ENCODE measurements at regions not wholly inside any gene's neighbourhood (a gene's known extent, or its start where the extent isn't known, plus 50 kb on each side); places are given as distances from the start of the nearest gene placed in this dataset.

DNA sequence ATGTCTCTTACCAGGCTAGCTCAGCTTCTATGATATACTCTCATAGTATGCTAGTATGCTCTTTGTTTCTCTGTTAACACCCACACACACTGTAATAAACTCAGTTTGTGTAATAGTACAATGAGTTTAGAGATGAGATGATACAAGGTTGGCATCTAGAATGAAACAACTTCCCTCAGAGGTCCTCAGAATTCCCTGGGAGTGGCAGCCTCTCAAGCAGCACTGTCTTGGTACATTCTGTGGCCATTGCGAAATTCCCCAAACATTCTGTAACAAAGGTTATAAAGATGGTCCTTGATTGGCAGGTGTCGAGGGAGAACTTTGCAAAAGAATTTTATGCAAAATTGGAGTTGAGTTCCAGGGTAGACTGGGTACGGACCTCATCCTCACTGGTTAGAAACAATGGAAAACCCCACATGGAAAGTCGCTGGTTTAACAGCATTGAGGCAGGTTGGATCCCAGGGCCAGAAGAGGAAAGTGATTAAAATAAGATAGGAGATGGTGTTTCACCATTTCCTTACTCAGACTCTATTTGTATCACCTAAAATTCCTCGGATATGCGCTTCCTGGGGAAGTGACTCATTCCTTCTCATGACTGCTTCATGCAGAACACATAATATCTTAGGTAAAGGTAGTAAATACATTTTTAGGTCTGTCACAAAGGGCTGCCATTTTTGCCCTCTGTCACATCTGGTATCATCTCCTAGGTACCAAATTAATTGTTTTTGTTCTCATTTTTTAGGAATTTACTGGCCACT, 657.8 kb downstream of the SORCS1 start:
- Histone ChIP-seq H3K36me3 (no peaks in the 10 kb centered on the region), H3K27me3 (no peaks in the 10 kb centered on the region), H3K4me3 (ENCODE audit: low read depth, low read length) (no peak overlapping the region), H3K9me3 (no peaks in the 10 kb centered on the region), H3K4me1 (no peaks in the 10 kb centered on the region)
- DNase-seq: no peak
- no peak for TF ChIP-seq CTCF (IDR thresholded peaks at IDR 0.05; ENCODE audit: low read depth, low read length)

DNA sequence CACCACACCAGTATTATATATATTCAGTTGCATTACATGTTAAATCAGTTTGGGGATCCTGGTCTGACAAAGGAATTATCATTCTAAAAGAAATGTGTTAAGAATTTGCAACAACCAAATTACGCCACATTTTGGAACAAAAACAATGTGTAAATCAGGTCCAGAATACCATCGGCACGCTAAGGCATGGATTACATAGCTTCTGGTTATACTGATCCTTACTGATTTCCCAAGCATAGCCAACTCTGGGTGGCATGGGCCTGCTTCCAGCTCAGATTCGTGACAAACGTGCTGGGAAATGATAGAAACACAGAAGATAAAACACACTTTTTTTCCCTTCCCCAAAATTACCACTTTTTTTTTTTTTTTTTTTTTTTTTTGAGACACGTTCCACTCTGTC, 660.0 kb downstream of the SORCS1 start:
- no peaks in the 10 kb centered on the region for H3K9me3 ChIP-seq
- TF ChIP-seq CTCF (IDR thresholded peaks at IDR 0.05; ENCODE audit: low read depth, low read length): no peak
- no peaks in the 10 kb centered on the region for H3K27me3 ChIP-seq
- DNase-seq: no peak
- H3K4me3 ChIP-seq (ENCODE audit: low read depth, low read length): no peak overlapping the region
- no peaks in the 10 kb centered on the region for H3K4me1 ChIP-seq
- H3K36me3 ChIP-seq: no peaks in the 10 kb centered on the region

DNA sequence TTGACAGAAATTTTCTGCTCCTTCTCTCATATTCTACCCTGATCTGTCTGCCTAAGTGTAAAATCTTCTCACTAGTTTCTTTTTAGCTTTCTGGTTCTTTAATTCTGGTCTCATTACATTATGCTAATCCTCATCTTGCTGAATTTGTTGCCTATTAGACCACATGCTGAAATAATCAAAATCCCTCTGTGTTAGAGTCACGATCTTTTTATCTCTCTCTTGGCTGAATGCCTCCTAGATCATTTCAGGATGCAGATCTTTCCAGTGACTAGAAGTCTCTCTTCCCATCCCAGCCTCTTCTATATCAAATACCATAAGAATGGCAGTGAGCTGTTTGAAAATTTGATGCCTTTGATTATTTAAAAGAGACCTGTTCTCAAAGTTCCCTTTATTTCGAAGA, 661.9 kb downstream of the SORCS1 start:
- no peak overlapping the region for H3K4me3 ChIP-seq (ENCODE audit: low read depth, low read length)
- TF ChIP-seq CTCF (IDR thresholded peaks at IDR 0.05; ENCODE audit: low read depth, low read length): no peak
- H3K9me3 ChIP-seq: no peaks in the 10 kb centered on the region
- H3K36me3 ChIP-seq: no peaks in the 10 kb centered on the region
- no peaks in the 10 kb centered on the region for H3K27me3 ChIP-seq
- no peaks in the 10 kb centered on the region for H3K4me1 ChIP-seq
- no peak for DNase-seq

GRCh38 chr10:106500925-106501525, 663.5 kb downstream of the SORCS1 start:
- Histone ChIP-seq H3K4me3 (ENCODE audit: low read depth, low read length) (no peak overlapping the region), H3K9me3 (no peaks in the 10 kb centered on the region), H3K27me3 (no peaks in the 10 kb centered on the region), H3K36me3 (no peaks in the 10 kb centered on the region), H3K4me1 (no peaks in the 10 kb centered on the region)
- no peak for TF ChIP-seq CTCF (IDR thresholded peaks at IDR 0.05; ENCODE audit: low read depth, low read length)
- DNase-seq: no peak

DNA sequence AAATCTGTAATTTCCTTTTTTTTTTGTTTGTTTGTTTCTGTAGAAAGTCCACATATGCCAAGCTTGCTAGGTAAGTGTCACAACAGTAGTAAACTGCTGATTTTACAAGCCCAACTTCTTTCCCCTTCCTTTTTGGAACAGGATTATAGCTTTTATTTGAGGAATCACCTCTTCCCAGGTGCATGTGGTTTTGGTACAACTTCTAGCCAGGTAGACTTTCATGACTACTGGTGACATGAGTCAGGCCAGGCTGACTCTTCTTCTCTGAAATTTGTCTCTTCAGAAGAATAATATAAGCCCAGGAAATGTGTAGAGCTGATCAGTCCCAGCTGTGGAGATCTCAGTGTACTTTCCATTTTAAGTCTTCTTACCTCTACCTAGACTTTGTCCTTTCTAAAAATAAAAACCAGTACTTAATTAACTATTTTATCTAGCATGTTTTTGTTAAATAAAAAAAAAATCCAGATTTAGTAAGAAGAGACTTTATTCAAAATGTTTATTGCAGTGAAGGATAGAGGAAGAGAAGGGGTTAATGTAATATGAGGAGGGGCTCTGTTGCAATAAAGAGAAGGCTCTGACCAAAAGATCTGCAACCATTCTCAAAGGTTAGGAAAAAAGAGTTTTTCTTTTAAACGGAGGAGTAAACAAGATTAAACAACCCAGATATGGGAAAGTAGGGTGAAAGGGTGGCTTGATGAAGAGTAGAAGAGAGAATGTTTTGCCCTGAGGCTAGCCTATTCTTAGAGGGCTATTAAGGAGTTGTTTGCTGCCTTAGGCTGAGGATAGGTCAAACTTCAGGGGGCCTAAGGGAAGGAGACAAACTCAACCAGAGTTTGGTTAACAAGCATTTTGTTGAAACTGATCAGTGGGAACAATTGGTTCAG, 664.2 kb downstream of the SORCS1 start:
- no peak overlapping the region for H3K4me3 ChIP-seq (ENCODE audit: low read depth, low read length)
- no peaks in the 10 kb centered on the region for H3K36me3 ChIP-seq
- DNase-seq: no peak
- no peaks in the 10 kb centered on the region for H3K27me3 ChIP-seq
- no peaks in the 10 kb centered on the region for H3K4me1 ChIP-seq
- no peak for TF ChIP-seq CTCF (IDR thresholded peaks at IDR 0.05; ENCODE audit: low read depth, low read length)
- no peaks in the 10 kb centered on the region for H3K9me3 ChIP-seq

All from BE2C (cell line).